ENCODE measurements at regions not wholly inside any gene's neighbourhood (a gene's known extent, or its start where the extent isn't known, plus 50 kb on each side); places are given as distances from the start of the nearest gene placed in this dataset.

DNA sequence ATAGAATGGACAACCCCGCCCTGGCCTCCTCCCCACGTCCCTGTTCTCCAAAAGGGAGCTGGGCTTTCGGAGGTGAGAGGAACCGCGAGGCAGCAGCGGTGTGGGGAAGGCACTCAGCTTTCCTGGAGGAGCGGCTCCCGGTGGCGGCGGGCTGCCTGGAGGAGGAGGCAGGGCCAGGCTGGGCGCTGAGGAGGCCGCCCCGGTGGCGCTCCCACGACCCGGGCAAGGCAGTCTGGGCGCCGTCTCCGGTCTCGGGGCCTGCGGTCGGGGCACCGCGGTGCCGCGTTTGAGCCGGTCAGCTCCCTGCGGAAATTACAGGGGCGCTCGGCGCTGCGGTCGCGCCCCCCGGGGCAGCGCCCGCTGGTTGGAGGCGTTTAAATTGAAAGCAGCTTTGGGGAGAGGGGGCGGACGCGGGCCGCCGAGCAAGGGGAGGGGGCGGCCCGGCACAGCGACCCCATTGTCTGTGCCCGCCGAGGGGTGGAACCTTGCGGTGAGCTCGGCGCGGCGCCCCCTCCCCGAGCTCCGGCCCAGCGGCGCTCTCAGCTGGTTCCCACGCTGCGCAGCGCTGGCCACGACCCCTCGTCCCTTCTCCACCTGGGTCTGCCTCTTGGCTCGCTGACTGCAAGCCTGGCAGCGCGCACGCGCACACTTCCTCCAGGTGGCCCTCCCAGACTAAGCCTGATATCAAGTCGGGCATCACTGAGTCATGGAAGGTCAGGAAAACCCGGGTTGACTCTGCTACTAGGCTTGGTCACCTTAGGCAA is 58.7 kb upstream of the DLX4 start:
- no peak overlapping the region for H3K4me3 ChIP-seq (replicated peaks; ENCODE audit: insufficient read depth, low read length)
- H3K27ac ChIP-seq (replicated peaks): no peak overlapping the region
- DNase-seq (ENCODE audit: low read depth in 1 of 2, low spot score in 1 of 2): no peak
- H3K27me3 ChIP-seq (ENCODE audit: insufficient read depth, poor library complexity, severe bottlenecking): peaks cover 49% of the 10 kb centered on the region
- TF ChIP-seq, protein P1, sequence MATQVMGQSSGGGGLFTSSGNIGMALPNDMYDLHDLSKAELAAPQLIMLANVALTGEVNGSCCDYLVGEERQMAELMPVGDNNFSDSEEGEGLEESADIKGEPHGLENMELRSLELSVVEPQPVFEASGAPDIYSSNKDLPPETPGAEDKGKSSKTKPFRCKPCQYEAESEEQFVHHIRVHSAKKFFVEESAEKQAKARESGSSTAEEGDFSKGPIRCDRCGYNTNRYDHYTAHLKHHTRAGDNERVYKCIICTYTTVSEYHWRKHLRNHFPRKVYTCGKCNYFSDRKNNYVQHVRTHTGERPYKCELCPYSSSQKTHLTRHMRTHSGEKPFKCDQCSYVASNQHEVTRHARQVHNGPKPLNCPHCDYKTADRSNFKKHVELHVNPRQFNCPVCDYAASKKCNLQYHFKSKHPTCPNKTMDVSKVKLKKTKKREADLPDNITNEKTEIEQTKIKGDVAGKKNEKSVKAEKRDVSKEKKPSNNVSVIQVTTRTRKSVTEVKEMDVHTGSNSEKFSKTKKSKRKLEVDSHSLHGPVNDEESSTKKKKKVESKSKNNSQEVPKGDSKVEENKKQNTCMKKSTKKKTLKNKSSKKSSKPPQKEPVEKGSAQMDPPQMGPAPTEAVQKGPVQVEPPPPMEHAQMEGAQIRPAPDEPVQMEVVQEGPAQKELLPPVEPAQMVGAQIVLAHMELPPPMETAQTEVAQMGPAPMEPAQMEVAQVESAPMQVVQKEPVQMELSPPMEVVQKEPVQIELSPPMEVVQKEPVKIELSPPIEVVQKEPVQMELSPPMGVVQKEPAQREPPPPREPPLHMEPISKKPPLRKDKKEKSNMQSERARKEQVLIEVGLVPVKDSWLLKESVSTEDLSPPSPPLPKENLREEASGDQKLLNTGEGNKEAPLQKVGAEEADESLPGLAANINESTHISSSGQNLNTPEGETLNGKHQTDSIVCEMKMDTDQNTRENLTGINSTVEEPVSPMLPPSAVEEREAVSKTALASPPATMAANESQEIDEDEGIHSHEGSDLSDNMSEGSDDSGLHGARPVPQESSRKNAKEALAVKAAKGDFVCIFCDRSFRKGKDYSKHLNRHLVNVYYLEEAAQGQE (IDR thresholded peaks at IDR 0.05; ENCODE audit: insufficient replicate concordance, low read depth): no peak
- no peak for TF ChIP-seq SPI1 (IDR thresholded peaks at IDR 0.05; ENCODE audit: borderline replicate concordance, low read depth)
- no peak for TF ChIP-seq GABPA (IDR thresholded peaks at IDR 0.05; ENCODE audit: low read depth)
- TF ChIP-seq, protein P2, sequence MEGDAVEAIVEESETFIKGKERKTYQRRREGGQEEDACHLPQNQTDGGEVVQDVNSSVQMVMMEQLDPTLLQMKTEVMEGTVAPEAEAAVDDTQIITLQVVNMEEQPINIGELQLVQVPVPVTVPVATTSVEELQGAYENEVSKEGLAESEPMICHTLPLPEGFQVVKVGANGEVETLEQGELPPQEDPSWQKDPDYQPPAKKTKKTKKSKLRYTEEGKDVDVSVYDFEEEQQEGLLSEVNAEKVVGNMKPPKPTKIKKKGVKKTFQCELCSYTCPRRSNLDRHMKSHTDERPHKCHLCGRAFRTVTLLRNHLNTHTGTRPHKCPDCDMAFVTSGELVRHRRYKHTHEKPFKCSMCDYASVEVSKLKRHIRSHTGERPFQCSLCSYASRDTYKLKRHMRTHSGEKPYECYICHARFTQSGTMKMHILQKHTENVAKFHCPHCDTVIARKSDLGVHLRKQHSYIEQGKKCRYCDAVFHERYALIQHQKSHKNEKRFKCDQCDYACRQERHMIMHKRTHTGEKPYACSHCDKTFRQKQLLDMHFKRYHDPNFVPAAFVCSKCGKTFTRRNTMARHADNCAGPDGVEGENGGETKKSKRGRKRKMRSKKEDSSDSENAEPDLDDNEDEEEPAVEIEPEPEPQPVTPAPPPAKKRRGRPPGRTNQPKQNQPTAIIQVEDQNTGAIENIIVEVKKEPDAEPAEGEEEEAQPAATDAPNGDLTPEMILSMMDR (IDR thresholded peaks at IDR 0.05; ENCODE audit: insufficient read depth, low read length): no peak
- TF ChIP-seq POLR2AphosphoS5 (IDR thresholded peaks at IDR 0.05; ENCODE audit: low read depth): no peak

DNA sequence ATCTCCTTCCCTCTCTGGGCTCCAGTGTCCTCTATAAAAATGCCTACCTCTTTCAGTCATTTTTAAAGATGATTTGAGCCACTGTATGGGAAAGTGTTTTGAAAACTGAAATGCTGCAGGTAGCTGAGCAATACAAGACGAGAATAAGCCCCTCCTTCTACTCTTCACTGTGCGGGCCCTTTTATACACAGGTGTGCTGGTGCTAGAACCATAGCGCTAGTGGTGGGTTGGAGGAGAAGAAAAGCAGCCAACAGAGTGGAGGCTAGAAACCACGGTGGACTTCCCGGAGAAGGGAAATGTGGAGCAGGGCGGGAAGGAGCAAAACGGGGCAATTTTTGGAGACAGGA is 58.2 kb upstream of the DLX4 start:
- H3K27me3 ChIP-seq (ENCODE audit: insufficient read depth, poor library complexity, severe bottlenecking): peaks cover 44% of the 10 kb centered on the region
- DNase-seq (ENCODE audit: low read depth in 1 of 2, low spot score in 1 of 2): no peak
- TF ChIP-seq, protein P1 (IDR thresholded peaks at IDR 0.05; ENCODE audit: insufficient replicate concordance, low read depth): no peak
- TF ChIP-seq GABPA (IDR thresholded peaks at IDR 0.05; ENCODE audit: low read depth): no peak
- TF ChIP-seq SPI1 (IDR thresholded peaks at IDR 0.05; ENCODE audit: borderline replicate concordance, low read depth): no peak
- TF ChIP-seq POLR2AphosphoS5 (IDR thresholded peaks at IDR 0.05; ENCODE audit: low read depth): no peak
- TF ChIP-seq, protein P2 (IDR thresholded peaks at IDR 0.05; ENCODE audit: insufficient read depth, low read length): no peak
- H3K4me3 ChIP-seq (replicated peaks; ENCODE audit: insufficient read depth, low read length): no peak overlapping the region
- no peak overlapping the region for H3K27ac ChIP-seq (replicated peaks)

DNA sequence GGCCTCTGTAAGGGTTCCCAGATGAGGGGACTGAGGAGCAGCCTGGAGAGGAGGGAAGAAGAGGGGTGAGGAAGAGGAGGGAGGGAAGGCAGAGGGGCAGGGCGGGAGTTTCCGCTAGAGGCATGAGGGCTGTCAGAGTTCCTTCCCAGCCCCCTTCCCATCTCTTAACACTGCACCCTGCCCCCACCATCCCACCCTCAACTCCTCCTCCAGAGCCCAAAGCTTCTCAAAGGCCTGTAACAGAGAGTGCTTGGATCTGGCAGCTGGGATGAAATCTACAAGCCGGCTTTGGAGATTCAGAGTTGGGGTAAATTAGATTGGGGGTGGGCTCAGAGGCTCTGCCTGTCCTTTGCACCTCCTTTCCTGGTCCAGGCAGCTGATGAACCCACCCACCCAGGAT is 57.3 kb upstream of the DLX4 start:
- peaks cover 40% of the 10 kb centered on the region for H3K27me3 ChIP-seq (ENCODE audit: insufficient read depth, poor library complexity, severe bottlenecking)
- H3K4me3 ChIP-seq (replicated peaks; ENCODE audit: insufficient read depth, low read length): no peak overlapping the region
- H3K27ac ChIP-seq (replicated peaks): no peak overlapping the region
- no peak for DNase-seq (ENCODE audit: low read depth in 1 of 2, low spot score in 1 of 2)
- TF ChIP-seq, protein P2 (IDR thresholded peaks at IDR 0.05; ENCODE audit: insufficient read depth, low read length): no peak
- TF ChIP-seq POLR2AphosphoS5 (IDR thresholded peaks at IDR 0.05; ENCODE audit: low read depth) (no peak), GABPA (IDR thresholded peaks at IDR 0.05; ENCODE audit: low read depth) (no peak)
- TF ChIP-seq, protein P1 (IDR thresholded peaks at IDR 0.05; ENCODE audit: insufficient replicate concordance, low read depth): no peak
